CD4-positive, CD25-positive, alpha-beta regulatory T cell (primary cell): ENCODE measurements at regions not wholly inside any gene's neighbourhood (a gene's known extent, or its start where the extent isn't known, plus 50 kb on each side); places are given as distances from the start of the nearest gene placed in this dataset.

Source experiments
- ATAC-seq, 2 donors: fragments of 150-1000 bp; cut with Tn5 transposase; one replicate each; pipeline ENCODE4 v1.10.0; 2021; ENCODE audit warnings: low read depth in 2 of 2, moderate number of reproducible peaks in 2 of 2, moderate library complexity in 1 of 2
- DNase-seq, 3 donors: peaks; one replicate each; pipeline versions ENCODE4 v3.0.0 to v3.0.0-alpha.2; 2012 to 2022; ENCODE audit warnings: mixed read lengths in 1 of 3
- H3K27ac ChIP-seq: one replicate; pipeline ENCODE4 v1.7.0; 2013; ENCODE audit warnings: mild to moderate bottlenecking, low read length; ENCODE audit not compliant: insufficient read depth, poor library complexity, severe bottlenecking
- H3K27me3 ChIP-seq: one replicate; pipeline ENCODE4 v1.7.0; 2013; ENCODE audit warnings: low read length; ENCODE audit not compliant: control insufficient read depth, insufficient read depth
- H3K36me3 ChIP-seq: one replicate; pipeline ENCODE4 v1.7.0; 2013; ENCODE audit warnings: mild to moderate bottlenecking, low read length, moderate library complexity; ENCODE audit not compliant: control insufficient read depth, insufficient read depth
- H3K4me1 ChIP-seq: 2 replicates; pipeline ENCODE4 v1.7.0; 2013; ENCODE audit warnings: mild to moderate bottlenecking, low read length; ENCODE audit not compliant: insufficient read depth, control insufficient read depth, poor library complexity, severe bottlenecking
- H3K4me3 ChIP-seq: one replicate; pipeline ENCODE4 v1.7.0; 2013; ENCODE audit warnings: low read depth, mild to moderate bottlenecking, low read length, moderate library complexity
- H3K9me3 ChIP-seq, 2 experiments: 1 replicate in 1 of 2; 2 replicates in 1 of 2; pipeline ENCODE4 v1.7.0; 2013; ENCODE audit warnings: low read length in 2 of 2, mild to moderate bottlenecking in 1 of 2, moderate library complexity in 1 of 2; ENCODE audit not compliant: control insufficient read depth in 2 of 2
- H3K27ac Mint-ChIP-seq, 3 donors: one replicate each; pipeline ENCODE4 v1.8.0; 2020 to 2022; ENCODE audit warnings: mild to moderate bottlenecking in 3 of 3, mixed read lengths in 3 of 3, moderate library complexity in 2 of 3
- H3K27me3 Mint-ChIP-seq: one replicate; pipeline ENCODE4 v1.8.0; 2022; ENCODE audit warnings: mild to moderate bottlenecking, mixed read lengths
- H3K36me3 Mint-ChIP-seq: one replicate; pipeline ENCODE4 v1.8.0; 2020; ENCODE audit warnings: mixed read lengths
- H3K4me1 Mint-ChIP-seq, 4 donors: one replicate each; pipeline ENCODE4 v1.8.0; 2020 to 2022; ENCODE audit warnings: mixed read lengths in 4 of 4, mild to moderate bottlenecking in 1 of 4
- H3K4me3 Mint-ChIP-seq, 4 donors: one replicate each; pipeline ENCODE4 v1.8.0; 2020 to 2022; ENCODE audit warnings: mild to moderate bottlenecking in 4 of 4, mixed read lengths in 4 of 4, moderate library complexity in 3 of 4
- H3K9me3 Mint-ChIP-seq, 7 donors: one replicate each; pipeline ENCODE4 v1.8.0; 2020 to 2022; ENCODE audit warnings: mixed read lengths in 7 of 7, mild to moderate bottlenecking in 3 of 7, moderate library complexity in 2 of 7

DNA sequence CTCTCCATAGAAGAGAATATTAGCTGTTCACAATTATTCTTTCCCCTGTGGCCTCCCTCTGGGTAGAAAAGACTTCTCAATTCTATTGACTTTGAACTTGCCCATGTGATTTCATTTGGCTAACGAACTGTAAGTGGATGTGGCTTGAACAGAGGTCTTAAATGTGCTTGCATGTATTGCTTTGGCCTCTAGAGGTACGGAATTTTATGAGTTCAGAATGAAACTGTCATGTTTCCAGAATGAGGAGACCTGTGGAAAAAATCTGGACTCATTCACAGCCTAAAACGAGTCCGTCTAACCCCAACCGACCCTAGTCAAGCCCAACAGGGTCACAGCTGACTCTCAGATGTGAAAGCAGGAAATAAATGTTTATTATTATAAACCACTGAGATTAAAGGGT lies 596.7 kb upstream of the UBE2E2 start:
- Histone ChIP-seq H3K27me3 (no peaks in the 10 kb centered on the region), H3K36me3 (no peaks in the 10 kb centered on the region), H3K27ac (no peak overlapping the region), H3K9me3 (no peaks in the 10 kb centered on the region), H3K4me3 (no peak overlapping the region), H3K4me1 (no peaks in the 10 kb centered on the region)
- H3K4me3 Mint-ChIP-seq, result no peak overlapping the region
- H3K27ac Mint-ChIP-seq, result no peak overlapping the region
- peaks cover 2 to 9% (median 4%) of the 10 kb centered on the region in 7 donors for H3K9me3 Mint-ChIP-seq
- no peaks in the 10 kb centered on the region for H3K4me1 Mint-ChIP-seq
- H3K27me3 Mint-ChIP-seq, result no peaks in the 10 kb centered on the region
- H3K36me3 Mint-ChIP-seq, result no peaks in the 10 kb centered on the region
- DNase-seq (no peak), ATAC-seq (no peak)

DNA sequence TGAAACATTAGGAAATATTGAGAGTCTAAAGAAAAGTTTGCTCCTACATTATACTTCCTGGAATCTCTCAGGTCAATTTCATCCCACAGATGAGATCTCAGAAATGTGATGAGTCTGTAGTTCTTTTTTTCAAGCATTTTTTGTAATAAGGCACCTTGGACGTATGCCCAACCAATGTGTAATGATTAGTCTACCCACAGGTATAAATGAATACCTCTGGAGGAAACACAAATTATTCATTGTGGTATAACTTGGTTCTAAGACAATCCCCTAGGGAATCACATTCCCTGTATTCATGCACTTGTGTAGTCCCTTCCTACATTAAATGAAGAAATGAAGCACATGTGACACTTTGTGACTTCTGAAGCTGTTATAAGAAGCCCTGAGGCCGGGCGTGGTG lies 596.2 kb upstream of the UBE2E2 start:
- Mint-ChIP-seq H3K27me3 (no peaks in the 10 kb centered on the region), H3K4me3 (no peak overlapping the region), H3K36me3 (no peaks in the 10 kb centered on the region), H3K9me3 (peaks cover 3 to 9% (median 4%) of the 10 kb centered on the region in 7 donors), H3K27ac (no peak overlapping the region), H3K4me1 (no peaks in the 10 kb centered on the region)
- DNase-seq (no peak), ATAC-seq (no peak)
- Histone ChIP-seq H3K9me3 (no peaks in the 10 kb centered on the region), H3K4me3 (no peak overlapping the region), H3K27ac (no peak overlapping the region), H3K36me3 (no peaks in the 10 kb centered on the region), H3K4me1 (no peaks in the 10 kb centered on the region), H3K27me3 (no peaks in the 10 kb centered on the region)

DNA sequence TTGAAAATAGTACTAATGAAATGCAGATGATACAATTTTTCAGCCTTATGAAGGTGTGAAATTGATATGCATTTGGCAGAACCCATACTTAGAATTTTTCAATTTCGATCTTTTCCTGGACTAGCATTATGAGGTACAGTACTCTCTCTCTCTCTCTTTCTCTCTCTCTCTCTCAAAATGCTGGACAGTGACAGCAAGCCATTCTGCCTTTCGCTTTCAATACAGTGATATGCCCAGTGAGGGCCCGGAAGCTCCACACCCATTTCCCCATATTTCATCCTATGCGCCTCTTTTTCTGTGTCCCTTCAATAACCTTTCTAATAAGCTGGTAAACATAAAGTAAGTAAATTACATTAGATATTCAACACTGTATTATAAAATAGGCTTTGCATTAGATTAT lies 595.0 kb upstream of the UBE2E2 start:
- ATAC-seq (no peak), DNase-seq (no peak)
- H3K36me3 ChIP-seq, result no peaks in the 10 kb centered on the region
- no peak overlapping the region for H3K27ac Mint-ChIP-seq
- no peak overlapping the region for H3K4me3 ChIP-seq
- no peaks in the 10 kb centered on the region for H3K36me3 Mint-ChIP-seq
- no peaks in the 10 kb centered on the region for H3K9me3 ChIP-seq
- H3K27me3 ChIP-seq, result no peaks in the 10 kb centered on the region
- H3K4me1 Mint-ChIP-seq, result no peaks in the 10 kb centered on the region
- no peaks in the 10 kb centered on the region for H3K27me3 Mint-ChIP-seq
- no peak overlapping the region for H3K27ac ChIP-seq
- no peak overlapping the region for H3K4me3 Mint-ChIP-seq
- peaks cover 3 to 10% (median 7%) of the 10 kb centered on the region in 7 donors for H3K9me3 Mint-ChIP-seq
- H3K4me1 ChIP-seq, result no peaks in the 10 kb centered on the region

DNA sequence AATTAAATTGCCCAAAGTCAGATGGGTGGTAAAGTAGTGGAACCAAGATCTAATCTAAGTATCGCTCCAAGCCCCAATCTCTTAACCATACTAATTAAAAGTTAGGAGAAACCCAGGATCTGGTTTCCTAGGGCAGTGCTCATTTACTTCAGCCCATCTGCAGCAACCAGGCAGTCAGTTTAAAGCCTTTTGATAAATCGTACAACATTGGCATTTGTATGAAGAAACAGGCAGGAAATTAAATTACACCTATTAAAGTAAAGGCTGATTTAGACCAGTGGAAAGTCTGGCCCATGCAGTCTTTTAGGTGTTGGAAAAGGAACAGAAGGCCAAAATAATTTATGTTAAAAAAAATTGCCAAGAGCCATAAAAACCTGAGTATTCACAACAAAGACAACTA lies 594.4 kb upstream of the UBE2E2 start:
- Mint-ChIP-seq H3K9me3 (peaks cover 3 to 10% (median 4%) of the 10 kb centered on the region in 7 donors), H3K27me3 (no peaks in the 10 kb centered on the region), H3K4me3 (no peak overlapping the region), H3K4me1 (no peaks in the 10 kb centered on the region), H3K27ac (no peak overlapping the region), H3K36me3 (no peaks in the 10 kb centered on the region)
- Histone ChIP-seq H3K4me1 (no peaks in the 10 kb centered on the region), H3K4me3 (no peak overlapping the region), H3K27ac (no peak overlapping the region), H3K27me3 (no peaks in the 10 kb centered on the region), H3K9me3 (no peaks in the 10 kb centered on the region), H3K36me3 (no peaks in the 10 kb centered on the region)
- no peak for ATAC-seq
- no peak for DNase-seq

DNA sequence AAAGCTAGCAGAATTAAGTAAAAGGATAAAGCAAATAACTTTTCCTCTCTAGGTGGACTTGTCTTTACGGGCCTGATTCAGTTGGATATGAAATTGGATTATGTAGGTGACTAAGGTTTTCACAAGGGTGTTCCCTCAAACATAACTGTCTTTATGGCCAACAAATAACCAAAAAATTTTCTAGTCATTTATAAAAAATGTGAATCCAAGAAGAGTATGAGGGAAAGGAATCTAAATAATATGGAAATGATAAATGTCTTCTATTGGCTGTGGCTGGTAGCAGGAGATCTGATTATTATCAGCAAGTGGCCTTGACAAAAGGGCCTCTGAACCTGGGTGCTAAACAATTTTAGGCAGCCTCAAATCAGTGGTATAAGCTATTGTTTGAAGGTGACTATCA lies 594.0 kb upstream of the UBE2E2 start:
- no peaks in the 10 kb centered on the region for H3K27me3 Mint-ChIP-seq
- no peak overlapping the region for H3K27ac Mint-ChIP-seq
- H3K4me3 Mint-ChIP-seq, result no peak overlapping the region

DNA sequence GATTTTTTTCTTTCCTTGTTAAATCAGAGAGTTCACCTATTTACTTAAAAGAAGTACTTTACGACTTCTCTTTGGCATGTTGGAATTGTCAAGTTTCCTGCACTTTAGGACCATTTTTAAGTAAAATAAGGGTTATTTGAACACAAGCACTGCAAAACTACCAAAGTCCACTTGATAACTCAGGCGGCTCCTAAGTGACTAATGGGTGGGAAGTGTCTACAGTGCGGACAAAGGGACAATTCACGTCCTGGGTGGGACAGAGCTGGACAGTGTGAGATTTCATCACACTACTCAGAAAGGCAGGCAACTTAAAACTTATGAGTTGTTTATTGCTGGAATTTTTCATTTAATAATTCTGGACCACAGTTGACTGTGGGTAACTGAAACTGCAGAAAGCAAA lies 590.2 kb upstream of the UBE2E2 start:
- no peaks in the 10 kb centered on the region for H3K36me3 Mint-ChIP-seq
- Histone ChIP-seq H3K4me1 (no peaks in the 10 kb centered on the region), H3K27ac (no peak overlapping the region), H3K9me3 (peaks cover 0 to 5% of the 10 kb centered on the region in 2 experiments), H3K4me3 (no peak overlapping the region), H3K27me3 (no peaks in the 10 kb centered on the region), H3K36me3 (no peaks in the 10 kb centered on the region)
- peaks cover 3 to 19% (median 4%) of the 10 kb centered on the region in 7 donors for H3K9me3 Mint-ChIP-seq
- H3K4me3 Mint-ChIP-seq, result no peak overlapping the region
- H3K4me1 Mint-ChIP-seq, result no peaks in the 10 kb centered on the region
- H3K27ac Mint-ChIP-seq, result no peak overlapping the region
- no peak for ATAC-seq
- no peak for DNase-seq
- H3K27me3 Mint-ChIP-seq, result no peaks in the 10 kb centered on the region

More for the DNA sequence above, 594.0 kb upstream of the UBE2E2 start:
- ATAC-seq (no peak), DNase-seq (no peak)
- H3K9me3 Mint-ChIP-seq, result peaks cover 3 to 10% (median 4%) of the 10 kb centered on the region in 7 donors
- no peaks in the 10 kb centered on the region for H3K27me3 ChIP-seq
- H3K4me3 ChIP-seq, result no peak overlapping the region
- no peaks in the 10 kb centered on the region for H3K4me1 Mint-ChIP-seq
- no peak overlapping the region for H3K27ac ChIP-seq
- H3K9me3 ChIP-seq, result peaks cover 0 to under 1% of the 10 kb centered on the region in 2 experiments
- H3K4me1 ChIP-seq, result no peaks in the 10 kb centered on the region
- H3K36me3 Mint-ChIP-seq, result no peaks in the 10 kb centered on the region
- H3K36me3 ChIP-seq, result no peaks in the 10 kb centered on the region

DNA sequence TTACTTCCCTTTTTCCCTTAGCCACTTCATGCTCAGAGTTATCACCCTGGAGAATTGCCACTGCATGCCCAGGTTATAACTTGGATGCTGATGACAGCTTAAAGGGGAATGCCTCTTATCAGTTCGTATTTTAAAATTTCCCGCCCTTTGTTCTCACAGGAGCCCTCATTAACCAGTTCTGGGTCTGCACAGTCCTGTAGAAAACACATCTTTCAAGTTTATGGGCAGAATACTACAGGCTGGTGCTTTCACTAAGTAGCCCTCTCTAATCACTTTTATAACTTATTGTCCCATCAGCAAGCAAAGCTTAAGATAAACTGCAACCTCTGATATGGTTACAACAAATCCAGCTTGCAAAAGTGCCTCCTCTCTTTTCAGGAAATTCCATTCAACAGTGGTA lies 587.3 kb upstream of the UBE2E2 start:
- H3K4me3 Mint-ChIP-seq, result no peak overlapping the region
- no peaks in the 10 kb centered on the region for H3K4me1 ChIP-seq
- no peaks in the 10 kb centered on the region for H3K27me3 ChIP-seq
- H3K27ac Mint-ChIP-seq, result no peak overlapping the region
- H3K4me1 Mint-ChIP-seq, result no peaks in the 10 kb centered on the region
- peaks cover 0 to 5% of the 10 kb centered on the region in 2 experiments for H3K9me3 ChIP-seq
- H3K4me3 ChIP-seq, result no peak overlapping the region
- ATAC-seq (no peak), DNase-seq (no peak)
- H3K27me3 Mint-ChIP-seq, result no peaks in the 10 kb centered on the region
- H3K36me3 ChIP-seq, result no peaks in the 10 kb centered on the region
- peaks cover 2 to 12% (median 4%) of the 10 kb centered on the region in 7 donors for H3K9me3 Mint-ChIP-seq
- H3K36me3 Mint-ChIP-seq, result no peaks in the 10 kb centered on the region
- no peak overlapping the region for H3K27ac ChIP-seq

DNA sequence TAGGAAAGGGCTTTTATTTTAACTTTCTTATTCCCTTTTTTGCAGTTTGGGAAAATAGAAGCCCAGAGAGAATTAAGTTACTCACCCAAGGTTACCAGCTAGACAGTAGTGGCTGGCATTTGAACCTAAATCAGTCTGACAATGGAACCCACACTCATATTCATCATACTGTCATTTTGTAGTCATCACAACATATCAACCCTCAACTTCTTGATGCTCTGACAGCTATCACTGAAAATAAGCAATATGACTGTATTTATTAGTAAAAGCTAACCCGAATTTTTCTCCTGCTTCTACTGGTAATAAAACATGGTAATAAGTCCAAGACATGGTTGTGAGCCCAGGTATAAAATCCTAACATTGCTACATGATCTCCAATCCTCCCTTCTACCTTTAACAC lies 585.8 kb upstream of the UBE2E2 start:
- Histone ChIP-seq H3K9me3 (peaks cover 0 to 14% of the 10 kb centered on the region in 2 experiments), H3K27ac (no peak overlapping the region), H3K4me1 (no peaks in the 10 kb centered on the region), H3K36me3 (no peaks in the 10 kb centered on the region), H3K4me3 (no peak overlapping the region), H3K27me3 (no peaks in the 10 kb centered on the region)
- ATAC-seq, result no peak
- DNase-seq, result no peak
- Mint-ChIP-seq H3K9me3 (peaks cover 0 to 12% (median 3%) of the 10 kb centered on the region in 7 donors), H3K4me3 (no peak overlapping the region), H3K4me1 (no peaks in the 10 kb centered on the region), H3K27me3 (no peaks in the 10 kb centered on the region), H3K36me3 (no peaks in the 10 kb centered on the region), H3K27ac (no peak overlapping the region)
